Thyroid gland (tissue), 4 donors: ENCODE measurements at regions not wholly inside any gene's neighbourhood (a gene's known extent, or its start where the extent isn't known, plus 50 kb on each side); places are given as distances from the start of the nearest gene placed in this dataset.

Experiments
- DNase-seq, 2 donors: peaks; one replicate each; pipeline ENCODE4 v3.0.0-alpha.2; 2019
- H3K27ac ChIP-seq, 3 donors: fragments of 200-600 bp; sonication (generic); 1 replicate in 2 of 3; 2 replicates in 1 of 3; pipeline ENCODE4 v1.5.1; 2016 to 2019; ENCODE audit warnings: mild to moderate bottlenecking in 1 of 3, moderate library complexity in 1 of 3
- H3K27me3 ChIP-seq: fragments of 200-600 bp; sonication (generic); one replicate; pipeline ENCODE4 v1.5.1; 2019
- H3K36me3 ChIP-seq, 2 donors: fragments of 200-600 bp; sonication (generic); one replicate each; pipeline ENCODE4 v1.5.1; 2016 to 2019
- H3K4me1 ChIP-seq, 2 donors: fragments of 200-600 bp; sonication (generic); one replicate each; pipeline ENCODE4 v1.5.1; 2017 to 2019
- H3K4me3 ChIP-seq, 3 donors: fragments of 200-600 bp; sonication (generic); replicated peaks in 1 of 3; 1 replicate in 2 of 3; 2 replicates in 1 of 3; pipeline ENCODE4 v1.5.1; 2016; ENCODE audit warnings: mild to moderate bottlenecking in 1 of 3
- H3K9me3 ChIP-seq: fragments of 200-600 bp; sonication (generic); one replicate; pipeline ENCODE4 v1.5.1; 2017
- POLR2A ChIP-seq, 2 donors: fragments of 450-650 bp; IDR thresholded peaks; one replicate each; pipeline ENCODE4 v1.6.1; 2017; ENCODE audit warnings: antibody characterized with exemption in 2 of 2, mild to moderate bottlenecking in 2 of 2, moderate library complexity in 1 of 2
- WGBS, 2 donors: methylation state at CpG; one replicate each; pipeline ENCODE4 v1.1.5; 2017; 5-methylcytosine and 5-hydroxymethylcytosine counted together
- intact Hi-C: fragments of 100-400 bp; cut with DNase I; formaldehyde crosslinking; loops from one replicate; pipeline ENCODE4 v1.15.1; 2023
- TF ChIP-seq, protein P1 (sequence below), 6 experiments: fragments of 200-600 bp in 3 of 6; fragments of 450-650 bp in 3 of 6; sonication (generic) in 3 of 6; IDR thresholded peaks; one replicate each; pipeline ENCODE4 v1.5.1; 2016 to 2019; ENCODE audit warnings: antibody characterized with exemption in 6 of 6, mild to moderate bottlenecking in 2 of 6, inconsistent platforms in 1 of 6, moderate library complexity in 1 of 6

DNA sequence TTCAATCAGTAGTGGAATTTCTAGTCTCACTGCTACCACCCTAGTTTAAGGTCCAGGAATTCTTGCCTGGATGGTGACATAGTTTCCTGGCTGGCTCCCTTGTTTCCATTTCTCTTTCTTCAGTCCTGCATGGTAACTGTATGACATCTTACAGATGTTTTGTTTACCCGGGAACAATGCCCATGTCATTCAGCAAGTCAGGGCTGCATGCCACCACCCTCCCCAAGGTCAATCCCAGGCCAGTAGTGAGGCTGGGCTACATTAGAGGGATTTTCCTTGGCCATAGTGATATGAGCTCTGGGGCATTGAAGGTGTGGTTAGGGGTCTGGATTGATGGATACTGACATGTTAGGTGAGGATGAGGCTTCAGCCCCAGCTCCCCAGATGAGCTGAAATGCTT is 114.9 kb upstream of the E2F8 start:
- 57 to 68% methylated on average over 1 of the region's 1 CpG for WGBS, 2 donors
- no peaks in the 10 kb centered on the region for H3K27me3 ChIP-seq
- intact Hi-C loops: no loop called here
- H3K36me3 ChIP-seq: no peaks in the 10 kb centered on the region
- TF ChIP-seq, protein P1, sequence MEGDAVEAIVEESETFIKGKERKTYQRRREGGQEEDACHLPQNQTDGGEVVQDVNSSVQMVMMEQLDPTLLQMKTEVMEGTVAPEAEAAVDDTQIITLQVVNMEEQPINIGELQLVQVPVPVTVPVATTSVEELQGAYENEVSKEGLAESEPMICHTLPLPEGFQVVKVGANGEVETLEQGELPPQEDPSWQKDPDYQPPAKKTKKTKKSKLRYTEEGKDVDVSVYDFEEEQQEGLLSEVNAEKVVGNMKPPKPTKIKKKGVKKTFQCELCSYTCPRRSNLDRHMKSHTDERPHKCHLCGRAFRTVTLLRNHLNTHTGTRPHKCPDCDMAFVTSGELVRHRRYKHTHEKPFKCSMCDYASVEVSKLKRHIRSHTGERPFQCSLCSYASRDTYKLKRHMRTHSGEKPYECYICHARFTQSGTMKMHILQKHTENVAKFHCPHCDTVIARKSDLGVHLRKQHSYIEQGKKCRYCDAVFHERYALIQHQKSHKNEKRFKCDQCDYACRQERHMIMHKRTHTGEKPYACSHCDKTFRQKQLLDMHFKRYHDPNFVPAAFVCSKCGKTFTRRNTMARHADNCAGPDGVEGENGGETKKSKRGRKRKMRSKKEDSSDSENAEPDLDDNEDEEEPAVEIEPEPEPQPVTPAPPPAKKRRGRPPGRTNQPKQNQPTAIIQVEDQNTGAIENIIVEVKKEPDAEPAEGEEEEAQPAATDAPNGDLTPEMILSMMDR (IDR thresholded peaks at IDR 0.05): no peak
- TF ChIP-seq POLR2A (IDR thresholded peaks at IDR 0.05): no peak
- peaks cover 49 to 73% of the 10 kb centered on the region in 2 donors for H3K4me1 ChIP-seq
- no peak overlapping the region for H3K4me3 ChIP-seq
- DNase-seq: no peak
- no peaks in the 10 kb centered on the region for H3K9me3 ChIP-seq
- H3K27ac ChIP-seq: peak overlapping the region in 2 of 3 donors; percentile 51 to 59

- intact Hi-C loops: no loop called here
- no peaks in the 10 kb centered on the region for H3K36me3 ChIP-seq
- no peak overlapping the region for H3K4me3 ChIP-seq
- no peak for TF ChIP-seq POLR2A (IDR thresholded peaks at IDR 0.05)
- TF ChIP-seq, protein P1 (IDR thresholded peaks at IDR 0.05): no peak
- no peaks in the 10 kb centered on the region for H3K9me3 ChIP-seq
- no peaks in the 10 kb centered on the region for H3K27me3 ChIP-seq
- peaks cover 31 to 61% of the 10 kb centered on the region in 2 donors for H3K4me1 ChIP-seq
- DNase-seq: no peak
- 96 to 98% methylated on average over 2 of the region's 2 CpGs for WGBS, 2 donors
- H3K27ac ChIP-seq: peak overlapping the region; percentile 47 to 69 (median 63)
These were observed 112.6 kb upstream of the E2F8 start for GRCh38 chr11:19353287-19353850.

GRCh38 chr11:19352771-19353160 is 112.0 kb upstream of the E2F8 start:
- DNase-seq: peak in 1 of 2 donors; percentile 10
- H3K4me1 ChIP-seq: peaks cover 36 to 62% of the 10 kb centered on the region in 2 donors
- peak overlapping the region; percentile 47 to 69 (median 63) for H3K27ac ChIP-seq
- WGBS, 2 donors: 31 to 49% methylated on average over 9 of the region's 9 CpGs
- H3K36me3 ChIP-seq: no peaks in the 10 kb centered on the region
- intact Hi-C loops: no loop called here
- H3K9me3 ChIP-seq: no peaks in the 10 kb centered on the region
- H3K4me3 ChIP-seq: no peak overlapping the region
- no peaks in the 10 kb centered on the region for H3K27me3 ChIP-seq
- TF ChIP-seq, protein P1 (IDR thresholded peaks at IDR 0.05): no peak
- peak in 1 of 2 donors; percentile 25 for TF ChIP-seq POLR2A (IDR thresholded peaks at IDR 0.05)

- H3K27me3 ChIP-seq: no peaks in the 10 kb centered on the region
- H3K36me3 ChIP-seq: no peaks in the 10 kb centered on the region
- no peak for DNase-seq
- TF ChIP-seq, protein P1 (IDR thresholded peaks at IDR 0.05): no peak
- TF ChIP-seq POLR2A (IDR thresholded peaks at IDR 0.05): no peak
- intact Hi-C loops: no loop called here
- 93 to 94% methylated on average over 5 of the region's 5 CpGs for WGBS, 2 donors
- H3K4me3 ChIP-seq: no peak overlapping the region
- H3K4me1 ChIP-seq: peaks cover 38 to 68% of the 10 kb centered on the region in 2 donors
- peak overlapping the region in 2 of 3 donors; percentile 63 to 69 for H3K27ac ChIP-seq
- no peaks in the 10 kb centered on the region for H3K9me3 ChIP-seq
These were observed 111.5 kb upstream of the E2F8 start for GRCh38 chr11:19352072-19352770.

DNA sequence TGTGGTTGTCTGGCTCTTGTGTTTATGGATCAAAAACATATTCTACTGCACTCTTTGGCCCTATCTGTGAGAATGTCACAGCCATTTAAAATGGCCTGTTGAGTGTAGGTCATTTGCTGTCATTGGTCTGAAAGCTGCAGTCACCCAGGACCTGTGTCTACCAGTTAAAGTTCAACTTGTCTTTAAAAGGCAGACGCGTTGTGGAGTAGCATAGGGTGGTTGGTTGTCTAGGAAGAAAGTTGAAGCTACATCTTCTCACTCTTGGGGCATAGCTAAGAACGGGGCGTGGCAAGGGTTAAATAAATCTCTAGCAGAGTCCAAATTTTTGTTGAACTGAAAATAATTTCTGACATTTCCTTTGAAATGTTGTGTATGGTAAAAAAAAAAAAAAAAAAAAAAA is 110.7 kb upstream of the E2F8 start:
- no peak for TF ChIP-seq POLR2A (IDR thresholded peaks at IDR 0.05)
- TF ChIP-seq, protein P1 (IDR thresholded peaks at IDR 0.05): no peak
- Histone ChIP-seq H3K4me3 (no peak overlapping the region), H3K9me3 (no peaks in the 10 kb centered on the region), H3K4me1 (peaks cover 46 to 72% of the 10 kb centered on the region in 2 donors), H3K27ac (no peak overlapping the region), H3K36me3 (no peaks in the 10 kb centered on the region), H3K27me3 (no peaks in the 10 kb centered on the region)
- no peak for DNase-seq
- intact Hi-C loops: no loop called here
- WGBS, 2 donors: 82 to 92% methylated on average over 4 of the region's 4 CpGs
